GM06990 (cell line): ENCODE measurements at regions not wholly inside any gene's neighbourhood (a gene's known extent, or its start where the extent isn't known, plus 50 kb on each side); places are given as distances from the start of the nearest gene placed in this dataset.

Experiments
- DNase-seq: peaks from one replicate; pipeline ENCODE4 v3.0.0-alpha.2; 2011; ENCODE audit not compliant: insufficient read length; ENCODE audit errors: extremely low read depth
- H3K27me3 ChIP-seq: replicated peaks from 2 replicates; pipeline ENCODE4 v1.6.0; 2011; ENCODE audit warnings: low read length; ENCODE audit not compliant: control insufficient read depth, insufficient read depth
- H3K36me3 ChIP-seq: 2 replicates; pipeline ENCODE4 v1.5.1; 2011; ENCODE audit warnings: low read length; ENCODE audit not compliant: control insufficient read depth, insufficient read depth
- H3K4me3 ChIP-seq: replicated peaks from 2 replicates; pipeline ENCODE4 v1.5.1; 2011; ENCODE audit warnings: low read depth, mild to moderate bottlenecking, control low read depth, low read length
- TF ChIP-seq, protein P1 (sequence below): IDR thresholded peaks from 2 replicates; pipeline ENCODE4 v1.5.1; 2011; ENCODE audit warnings: low read length, control low read depth, mild to moderate bottlenecking, inconsistent platforms; ENCODE audit not compliant: insufficient read depth, poor library complexity, severe bottlenecking

DNA sequence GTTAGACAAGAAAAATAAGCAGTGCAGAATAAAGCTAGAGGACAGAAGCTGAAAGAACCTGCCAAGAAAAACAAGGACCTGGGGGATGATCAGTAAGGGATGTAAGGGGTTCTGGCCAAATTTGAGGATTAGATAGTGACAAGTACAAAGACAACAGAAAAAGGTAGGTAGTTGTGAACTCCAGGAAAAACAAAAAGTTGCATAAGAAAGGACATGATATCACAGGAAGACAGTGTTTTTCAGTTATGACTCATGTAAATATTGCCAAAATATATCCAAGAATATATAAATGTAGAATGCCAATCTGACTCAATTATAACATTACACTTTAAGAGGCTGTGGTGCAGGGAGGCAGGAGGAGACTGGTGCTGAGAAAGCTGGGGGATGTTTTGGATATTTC lies 209.8 kb upstream of the SH3BP4 start:
- TF ChIP-seq, protein P1, sequence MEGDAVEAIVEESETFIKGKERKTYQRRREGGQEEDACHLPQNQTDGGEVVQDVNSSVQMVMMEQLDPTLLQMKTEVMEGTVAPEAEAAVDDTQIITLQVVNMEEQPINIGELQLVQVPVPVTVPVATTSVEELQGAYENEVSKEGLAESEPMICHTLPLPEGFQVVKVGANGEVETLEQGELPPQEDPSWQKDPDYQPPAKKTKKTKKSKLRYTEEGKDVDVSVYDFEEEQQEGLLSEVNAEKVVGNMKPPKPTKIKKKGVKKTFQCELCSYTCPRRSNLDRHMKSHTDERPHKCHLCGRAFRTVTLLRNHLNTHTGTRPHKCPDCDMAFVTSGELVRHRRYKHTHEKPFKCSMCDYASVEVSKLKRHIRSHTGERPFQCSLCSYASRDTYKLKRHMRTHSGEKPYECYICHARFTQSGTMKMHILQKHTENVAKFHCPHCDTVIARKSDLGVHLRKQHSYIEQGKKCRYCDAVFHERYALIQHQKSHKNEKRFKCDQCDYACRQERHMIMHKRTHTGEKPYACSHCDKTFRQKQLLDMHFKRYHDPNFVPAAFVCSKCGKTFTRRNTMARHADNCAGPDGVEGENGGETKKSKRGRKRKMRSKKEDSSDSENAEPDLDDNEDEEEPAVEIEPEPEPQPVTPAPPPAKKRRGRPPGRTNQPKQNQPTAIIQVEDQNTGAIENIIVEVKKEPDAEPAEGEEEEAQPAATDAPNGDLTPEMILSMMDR, result no peak
- no peak for DNase-seq
- H3K36me3 ChIP-seq, result no peaks in the 10 kb centered on the region
- no peak overlapping the region for H3K4me3 ChIP-seq
- H3K27me3 ChIP-seq, result no peaks in the 10 kb centered on the region

DNA sequence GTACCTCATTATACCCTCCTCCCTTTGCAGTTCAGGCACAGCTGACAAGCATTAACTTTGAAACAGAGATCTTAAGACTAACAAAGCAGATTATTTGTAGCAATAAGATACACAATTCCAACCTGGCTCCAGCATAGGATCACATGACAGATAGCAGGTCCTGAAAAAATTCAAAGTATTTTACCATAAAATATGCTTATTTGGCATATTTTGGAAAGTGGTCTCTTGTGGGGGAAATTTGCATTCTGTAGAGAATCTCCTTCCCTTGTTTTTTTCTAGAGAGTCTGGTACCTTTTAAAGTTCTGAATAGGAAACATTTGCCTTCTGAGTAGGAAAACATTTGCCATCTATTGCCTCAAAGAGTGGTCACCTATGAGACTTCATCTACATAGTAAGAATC lies 212.8 kb upstream of the SH3BP4 start:
- Histone ChIP-seq H3K4me3 (no peak overlapping the region), H3K27me3 (no peaks in the 10 kb centered on the region), H3K36me3 (no peaks in the 10 kb centered on the region)
- DNase-seq, result no peak
- TF ChIP-seq, protein P1, result no peak

GRCh38 chr2:234735829-234736228 lies 216.0 kb upstream of the SH3BP4 start:
- Histone ChIP-seq H3K4me3 (no peak overlapping the region), H3K27me3 (no peaks in the 10 kb centered on the region), H3K36me3 (no peaks in the 10 kb centered on the region)
- no peak for DNase-seq
- TF ChIP-seq, protein P1, result no peak

DNA sequence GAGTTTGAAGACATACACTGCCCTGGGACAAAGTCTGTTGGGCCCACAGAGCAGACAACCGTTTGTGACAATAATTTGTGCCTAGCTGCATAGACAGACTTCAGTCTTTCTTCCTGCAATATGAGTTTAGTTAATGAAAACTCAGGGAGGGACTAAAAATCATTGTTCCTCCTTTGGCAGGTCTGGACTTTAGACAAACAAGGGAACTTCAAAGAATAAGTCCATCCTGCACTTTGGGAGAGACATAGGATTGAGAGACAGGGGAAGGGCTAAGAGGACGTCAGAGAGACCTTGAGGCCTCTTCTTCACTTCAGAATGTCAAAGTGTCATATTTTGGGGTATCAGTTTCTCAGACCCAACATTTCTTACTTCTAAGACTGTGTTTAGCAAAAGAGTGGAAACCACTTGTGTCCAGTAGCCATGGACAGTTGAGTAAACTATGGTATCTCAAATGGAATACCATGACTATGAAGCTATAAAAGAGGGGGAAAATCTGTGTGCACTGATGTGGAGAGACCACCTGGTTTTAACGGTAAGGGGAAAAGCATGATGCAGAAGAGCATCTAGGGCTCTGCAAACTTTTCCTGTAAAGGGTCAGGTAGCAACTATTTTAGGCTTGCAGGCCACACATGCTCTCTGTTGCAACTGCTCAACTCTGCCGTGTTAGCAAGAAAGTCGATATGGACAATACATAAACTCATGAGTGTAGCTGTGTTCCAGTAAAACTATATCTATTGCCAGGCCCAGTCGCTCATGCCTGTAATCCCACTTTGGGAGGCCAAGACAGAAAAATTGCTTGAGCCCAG lies 217.8 kb upstream of the SH3BP4 start:
- Histone ChIP-seq H3K36me3 (no peaks in the 10 kb centered on the region), H3K4me3 (no peak overlapping the region), H3K27me3 (no peaks in the 10 kb centered on the region)
- DNase-seq, result no peak
- TF ChIP-seq, protein P1, result no peak

- Histone ChIP-seq H3K36me3 (no peaks in the 10 kb centered on the region), H3K4me3 (no peak overlapping the region), H3K27me3 (no peaks in the 10 kb centered on the region)
- TF ChIP-seq, protein P1, result no peak
- no peak for DNase-seq
These were observed 218.7 kb upstream of the SH3BP4 start for GRCh38 chr2:234733093-234733489.
